DMS53 treated with DMSO at 0.1 percent for 48 hours (cell line): ENCODE measurements at regions not wholly inside any gene's neighbourhood (a gene's known extent, or its start where the extent isn't known, plus 50 kb on each side); places are given as distances from the start of the nearest gene placed in this dataset.

Source experiments
- DNase-seq: peaks from one replicate; lab custom pipeline; 2025; ENCODE audit not compliant: unreplicated experiment; lab: John Stamatoyannopoulos, UW

- DNase-seq = no peak
These were observed 75.8 kb upstream of the WNT4 start for GRCh38 chr1:22218618-22219250.

- no peak for DNase-seq
These were observed 78.4 kb upstream of the WNT4 start for GRCh38 chr1:22221233-22221780.

- no peak for DNase-seq
These were observed 79.8 kb upstream of the WNT4 start for GRCh38 chr1:22222723-22223122.

- no peak for DNase-seq
These were observed 80.3 kb upstream of the WNT4 start for GRCh38 chr1:22223176-22223575.

- DNase-seq = no peak
These were observed 81.2 kb upstream of the WNT4 start for GRCh38 chr1:22224091-22224490.

- no peak for DNase-seq
These were observed 81.7 kb upstream of the WNT4 start for GRCh38 chr1:22224631-22225030.

- DNase-seq = no peak
These were observed 83.1 kb upstream of the WNT4 start for GRCh38 chr1:22225858-22226589.

GRCh38 chr1:22228074-22228473 is 85.2 kb upstream of the WNT4 start:
- no peak for DNase-seq

- DNase-seq = peak; percentile 24
These were observed 85.6 kb upstream of the WNT4 start for GRCh38 chr1:22228505-22228911.

GRCh38 chr1:22229379-22229778 is 86.5 kb upstream of the WNT4 start:
- peak; percentile 48 for DNase-seq

GRCh38 chr1:22231068-22231593 is 88.2 kb upstream of the WNT4 start:
- DNase-seq = no peak

GRCh38 chr1:22231995-22232690 is 89.2 kb upstream of the WNT4 start:
- no peak for DNase-seq

GRCh38 chr1:22233222-22233621 is 90.3 kb upstream of the WNT4 start:
- DNase-seq = no peak

GRCh38 chr1:22234476-22235030 is 91.7 kb upstream of the WNT4 start:
- DNase-seq = no peak

GRCh38 chr1:22236166-22236565 is 93.3 kb upstream of the WNT4 start:
- no peak for DNase-seq

GRCh38 chr1:22236900-22237299 is 94.0 kb upstream of the WNT4 start:
- no peak for DNase-seq

- no peak for DNase-seq
These were observed 94.7 kb upstream of the WNT4 start for GRCh38 chr1:22237433-22238093.

- DNase-seq = no peak
These were observed 95.7 kb upstream of the WNT4 start for GRCh38 chr1:22238356-22239224.

GRCh38 chr1:22239378-22239777 is 96.5 kb upstream of the WNT4 start:
- DNase-seq = no peak

GRCh38 chr1:22241250-22241649 is 98.4 kb upstream of the WNT4 start:
- no peak for DNase-seq
